ENCODE measurements at regions not wholly inside any gene's neighbourhood (a gene's known extent, or its start where the extent isn't known, plus 50 kb on each side); places are given as distances from the start of the nearest gene placed in this dataset.

DNA sequence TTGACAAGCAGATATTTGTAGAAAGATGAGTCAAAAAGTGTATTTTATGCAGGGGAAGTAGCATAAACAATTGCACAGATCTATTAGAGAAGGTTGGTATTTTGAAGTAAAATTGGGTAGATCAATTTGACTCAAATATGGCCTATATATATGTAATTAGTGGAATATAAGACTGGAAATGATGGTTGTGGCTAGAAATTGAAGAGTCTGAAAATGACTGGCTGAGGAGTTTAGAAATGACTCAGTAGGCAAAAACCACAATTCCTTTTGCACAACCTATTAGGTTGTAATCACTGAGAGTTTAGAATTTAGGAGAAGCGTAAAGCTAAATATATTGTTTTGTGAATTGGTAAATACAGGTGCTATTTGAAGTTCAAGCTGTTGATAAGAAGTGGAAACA is 622.6 kb upstream of the PCDH20 start:
- Mint-ChIP-seq H3K9me3 (peaks cover 2% of the 10 kb centered on the region), H3K4me1 (no peaks in the 10 kb centered on the region), H3K4me3 (no peak overlapping the region), H3K27ac (no peak overlapping the region), H3K27me3 (no peaks in the 10 kb centered on the region), H3K36me3 (no peaks in the 10 kb centered on the region)
- CTCF ChIA-PET: no interaction called here
- no peak for DNase-seq

DNA sequence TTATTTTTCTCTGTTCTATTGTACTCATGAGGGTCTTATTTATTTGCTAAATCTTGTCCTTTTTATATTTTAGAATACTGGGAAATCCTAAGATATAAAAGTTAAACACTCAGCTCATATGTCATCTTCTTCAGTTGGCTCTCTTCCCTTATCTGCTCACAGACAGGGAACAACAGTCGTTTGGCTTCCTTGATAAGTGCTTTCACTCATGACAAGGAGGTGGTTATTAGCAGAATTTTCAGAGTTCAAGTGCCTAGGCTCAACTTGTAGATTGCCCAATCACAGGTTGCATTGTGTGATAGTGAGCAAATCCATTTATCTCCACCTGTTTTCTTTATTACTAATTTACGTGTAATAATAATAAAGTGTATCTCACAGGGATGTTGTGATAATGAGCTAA is 620.3 kb upstream of the PCDH20 start:
- Mint-ChIP-seq H3K9me3 (peaks cover 2% of the 10 kb centered on the region), H3K27ac (no peak overlapping the region), H3K4me1 (no peaks in the 10 kb centered on the region), H3K27me3 (no peaks in the 10 kb centered on the region), H3K36me3 (no peaks in the 10 kb centered on the region), H3K4me3 (no peak overlapping the region)
- no peak for DNase-seq
- CTCF ChIA-PET: no interaction called here

DNA sequence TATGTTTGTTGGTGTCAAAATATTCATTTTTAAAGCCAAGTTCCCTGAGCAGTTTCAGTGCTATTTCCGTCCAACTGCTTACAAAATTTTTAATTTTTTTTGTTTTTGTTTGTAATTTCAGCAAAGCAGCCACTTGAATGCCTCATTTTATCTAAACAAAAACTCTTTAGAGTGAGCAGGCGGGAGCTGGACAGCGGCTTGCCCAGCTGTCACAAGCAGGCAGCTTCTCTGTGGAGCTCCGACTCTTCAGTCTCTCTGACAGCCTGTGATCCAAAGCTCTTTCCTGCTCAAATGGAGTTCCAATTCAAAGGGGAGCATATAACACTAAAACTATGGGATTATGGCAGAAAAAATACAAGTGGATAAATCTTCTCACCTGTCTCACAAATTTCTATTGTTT is 618.3 kb upstream of the PCDH20 start:
- DNase-seq: no peak
- H3K4me3 Mint-ChIP-seq: no peak overlapping the region
- CTCF ChIA-PET: no interaction called here
- no peak overlapping the region for H3K27ac Mint-ChIP-seq
- H3K4me1 Mint-ChIP-seq: no peaks in the 10 kb centered on the region
- no peaks in the 10 kb centered on the region for H3K36me3 Mint-ChIP-seq
- H3K9me3 Mint-ChIP-seq: peaks cover 2% of the 10 kb centered on the region
- no peaks in the 10 kb centered on the region for H3K27me3 Mint-ChIP-seq

DNA sequence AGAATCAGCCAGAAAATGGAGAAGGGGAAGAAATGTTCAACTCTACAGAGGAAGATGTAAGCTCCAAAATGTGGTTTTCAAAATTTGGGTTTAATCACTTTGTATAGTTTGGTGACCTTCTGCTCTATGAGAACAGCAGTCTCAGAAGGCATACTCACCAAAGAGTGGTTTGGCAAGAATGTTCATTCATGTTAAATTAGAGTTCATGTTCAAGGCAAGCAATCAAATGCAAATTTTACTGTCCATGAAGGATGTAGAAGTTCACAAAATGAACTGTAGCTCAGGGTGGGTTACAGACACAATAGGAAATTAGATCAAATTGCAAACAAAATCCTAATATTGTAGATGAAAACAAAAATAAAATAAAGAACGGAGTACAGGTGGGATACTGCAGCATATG is 606.7 kb upstream of the PCDH20 start:
- no peaks in the 10 kb centered on the region for H3K36me3 Mint-ChIP-seq
- CTCF ChIA-PET: no interaction called here
- H3K4me1 Mint-ChIP-seq: no peaks in the 10 kb centered on the region
- H3K4me3 Mint-ChIP-seq: no peak overlapping the region
- no peaks in the 10 kb centered on the region for H3K9me3 Mint-ChIP-seq
- no peak overlapping the region for H3K27ac Mint-ChIP-seq
- DNase-seq: no peak
- H3K27me3 Mint-ChIP-seq: no peaks in the 10 kb centered on the region

DNA sequence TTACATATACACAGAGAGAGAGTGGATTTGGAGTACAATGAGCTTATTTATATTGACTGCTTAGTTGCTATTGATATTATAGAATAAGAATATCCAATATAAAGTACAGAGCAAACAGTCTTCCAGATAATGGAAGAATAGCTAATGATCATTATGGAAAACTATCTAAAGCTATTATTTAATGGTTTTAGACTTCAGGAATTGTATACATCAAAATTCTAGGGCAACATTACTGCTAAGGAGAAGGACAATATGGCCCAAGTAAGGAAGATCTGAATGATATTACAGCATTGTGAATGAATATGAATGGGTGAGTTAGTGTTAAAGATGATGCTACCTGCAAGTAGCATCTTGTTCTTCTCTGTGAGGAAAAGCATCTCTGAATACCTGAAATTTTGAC is 604.2 kb upstream of the PCDH20 start:
- Mint-ChIP-seq H3K4me3 (no peak overlapping the region), H3K27ac (no peak overlapping the region), H3K27me3 (no peaks in the 10 kb centered on the region), H3K36me3 (no peaks in the 10 kb centered on the region), H3K9me3 (no peaks in the 10 kb centered on the region), H3K4me1 (no peaks in the 10 kb centered on the region)
- CTCF ChIA-PET: no interaction called here
- no peak for DNase-seq

DNA sequence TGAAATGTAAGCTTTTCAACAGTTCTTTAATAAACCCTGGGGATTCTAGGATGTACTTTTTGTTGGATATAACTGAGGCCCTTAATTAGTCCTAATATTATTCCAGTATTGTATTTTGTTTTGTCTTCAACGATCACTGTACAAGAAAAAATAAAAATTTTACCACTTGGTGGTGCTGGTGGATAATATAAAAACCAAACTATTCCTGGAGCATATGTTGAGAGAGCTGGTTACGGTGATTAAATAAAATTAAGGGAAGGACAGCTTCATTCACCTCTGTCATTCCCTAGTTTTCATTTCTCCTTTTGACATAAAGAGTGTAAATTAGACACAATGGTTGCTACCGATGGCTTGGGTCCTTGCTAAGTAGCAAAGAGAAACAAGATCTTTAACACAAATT is 598.6 kb upstream of the PCDH20 start:
- H3K27me3 Mint-ChIP-seq: no peaks in the 10 kb centered on the region
- H3K27ac Mint-ChIP-seq: no peak overlapping the region
- no peaks in the 10 kb centered on the region for H3K36me3 Mint-ChIP-seq
- CTCF ChIA-PET: no interaction called here
- H3K4me1 Mint-ChIP-seq: no peaks in the 10 kb centered on the region
- no peak for DNase-seq
- H3K4me3 Mint-ChIP-seq: no peak overlapping the region
- no peaks in the 10 kb centered on the region for H3K9me3 Mint-ChIP-seq

DNA sequence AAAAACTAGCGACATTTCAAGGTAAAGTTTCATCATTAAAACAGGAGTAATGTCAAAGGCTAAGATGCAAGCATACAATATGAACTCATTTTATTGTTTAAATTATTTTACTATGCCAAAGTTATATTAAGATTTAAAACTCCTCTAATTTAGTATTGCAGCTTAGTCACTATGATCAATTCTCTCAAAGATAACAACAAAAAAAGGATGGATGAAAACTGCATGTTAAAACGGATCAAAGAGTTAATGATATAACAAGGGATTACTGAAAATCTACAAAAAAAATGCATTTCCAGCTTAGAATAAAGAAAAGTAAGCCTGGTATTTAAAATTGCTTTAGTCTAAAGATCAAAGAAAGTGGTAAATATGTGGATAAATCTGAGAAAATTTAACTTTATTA is 587.8 kb upstream of the PCDH20 start:
- H3K27me3 Mint-ChIP-seq: no peaks in the 10 kb centered on the region
- no peaks in the 10 kb centered on the region for H3K36me3 Mint-ChIP-seq
- H3K9me3 Mint-ChIP-seq: no peaks in the 10 kb centered on the region
- H3K4me3 Mint-ChIP-seq: no peak overlapping the region
- DNase-seq: no peak
- H3K27ac Mint-ChIP-seq: no peak overlapping the region
- H3K4me1 Mint-ChIP-seq: no peaks in the 10 kb centered on the region
- CTCF ChIA-PET: no interaction called here

DNA sequence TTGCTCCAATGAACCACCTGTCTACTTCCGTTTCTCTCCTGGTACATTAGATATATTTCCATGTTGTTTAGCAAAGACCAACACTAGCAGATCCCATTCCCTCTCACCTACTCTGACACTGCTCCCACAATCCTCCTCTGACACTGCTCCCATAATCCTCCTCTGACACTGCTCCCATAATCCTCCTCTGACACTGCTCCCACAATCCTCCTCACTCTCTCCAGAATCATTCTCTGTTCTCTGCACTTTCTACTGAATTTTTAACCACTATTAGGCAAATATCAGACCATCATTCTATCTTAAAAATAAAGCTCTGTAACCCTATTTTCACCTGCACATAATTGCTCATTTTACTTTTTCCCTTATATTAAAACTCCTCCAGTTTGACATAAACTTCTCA is 578.5 kb upstream of the PCDH20 start:
- CTCF ChIA-PET: no interaction called here
- no peaks in the 10 kb centered on the region for H3K36me3 Mint-ChIP-seq
- no peak for DNase-seq
- no peaks in the 10 kb centered on the region for H3K27me3 Mint-ChIP-seq
- peaks cover 2% of the 10 kb centered on the region for H3K9me3 Mint-ChIP-seq
- no peaks in the 10 kb centered on the region for H3K4me1 Mint-ChIP-seq
- H3K4me3 Mint-ChIP-seq: no peak overlapping the region
- H3K27ac Mint-ChIP-seq: no peak overlapping the region

DNA sequence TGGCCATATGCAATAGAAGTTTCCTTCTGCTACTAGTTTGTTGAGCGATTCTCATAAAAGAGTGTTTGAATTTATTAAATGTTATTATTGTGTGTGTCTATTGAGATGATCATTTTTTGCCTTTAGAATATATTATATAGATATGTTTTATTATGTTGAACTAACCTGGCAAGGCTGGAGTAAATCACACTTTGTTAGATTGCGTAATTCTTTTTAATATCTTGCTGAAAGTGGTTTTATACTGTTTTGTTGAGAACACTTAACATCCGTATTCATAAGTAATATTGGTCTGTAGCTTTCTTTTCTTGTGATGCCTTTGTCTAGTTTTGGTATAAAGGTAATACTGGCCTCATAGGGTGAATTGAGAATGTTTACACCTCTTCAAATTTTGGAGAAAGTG is 574.3 kb upstream of the PCDH20 start:
- Mint-ChIP-seq H3K4me3 (no peak overlapping the region), H3K36me3 (no peaks in the 10 kb centered on the region), H3K9me3 (no peaks in the 10 kb centered on the region), H3K27me3 (no peaks in the 10 kb centered on the region), H3K4me1 (no peaks in the 10 kb centered on the region), H3K27ac (no peak overlapping the region)
- no peak for DNase-seq
- CTCF ChIA-PET: no interaction called here

DNA sequence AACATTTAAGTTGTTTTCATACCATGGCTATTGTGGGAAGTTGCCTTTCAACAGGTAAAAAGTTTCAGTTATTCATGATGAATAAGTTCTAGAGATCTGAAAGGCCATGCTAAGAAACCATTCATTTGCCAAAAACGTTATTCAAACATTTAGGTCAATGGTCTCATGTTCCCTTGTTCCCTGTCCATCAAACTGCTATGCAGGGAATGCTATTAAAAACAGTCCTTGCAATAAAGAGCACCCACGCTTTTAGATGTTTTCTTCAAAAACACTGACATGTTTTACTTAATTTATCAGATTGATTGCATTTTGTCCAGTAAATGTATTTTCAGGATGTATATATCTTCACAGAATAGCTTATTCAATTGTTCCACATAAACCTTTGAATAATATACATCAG is 573.2 kb upstream of the PCDH20 start:
- Mint-ChIP-seq H3K36me3 (no peaks in the 10 kb centered on the region), H3K27me3 (no peaks in the 10 kb centered on the region), H3K27ac (no peak overlapping the region), H3K4me3 (no peak overlapping the region), H3K9me3 (no peaks in the 10 kb centered on the region), H3K4me1 (no peaks in the 10 kb centered on the region)
- no peak for DNase-seq
- CTCF ChIA-PET: no interaction called here

DNA sequence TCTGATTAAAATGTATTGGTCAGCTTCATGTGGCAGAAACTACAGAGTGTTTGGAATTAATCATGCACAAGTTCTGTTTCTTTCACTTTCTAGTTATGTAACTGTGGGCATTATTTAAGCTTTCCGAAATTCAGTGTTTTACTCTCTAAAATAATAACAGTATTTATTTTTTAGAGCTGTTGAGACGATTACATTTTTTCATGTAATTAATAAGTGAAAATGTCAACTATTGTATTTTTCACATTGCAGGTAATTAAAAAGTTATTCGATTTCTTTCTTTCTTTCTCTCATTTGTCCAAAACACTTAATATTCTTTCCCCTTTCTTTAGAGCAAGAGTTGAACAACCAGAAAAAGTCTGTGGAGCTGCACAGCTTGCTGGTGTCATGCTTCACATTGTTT is 559.4 kb upstream of the PCDH20 start:
- H3K36me3 Mint-ChIP-seq: no peaks in the 10 kb centered on the region

DNA sequence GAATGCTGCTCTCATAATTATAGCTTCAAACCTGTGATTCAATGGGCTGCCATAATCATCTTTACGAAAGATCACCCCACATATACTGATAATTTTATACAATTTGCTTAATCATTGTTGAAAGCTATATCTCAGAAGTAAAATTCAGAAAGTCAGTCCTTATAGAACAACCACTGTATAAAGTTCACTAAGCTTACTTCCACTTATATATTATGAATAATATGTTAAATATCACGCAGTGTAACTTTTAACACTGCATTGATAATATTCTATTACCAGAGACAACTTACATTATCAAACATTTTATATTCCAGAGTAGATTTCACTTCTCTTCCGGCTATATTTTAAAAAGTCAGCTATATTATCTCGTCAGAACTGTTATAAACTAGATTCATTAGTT is 550.1 kb upstream of the PCDH20 start:
- Mint-ChIP-seq H3K4me3 (no peak overlapping the region), H3K36me3 (no peaks in the 10 kb centered on the region), H3K9me3 (no peaks in the 10 kb centered on the region), H3K27ac (no peak overlapping the region), H3K4me1 (no peaks in the 10 kb centered on the region), H3K27me3 (no peaks in the 10 kb centered on the region)
- CTCF ChIA-PET: no interaction called here
- no peak for DNase-seq

More for the DNA sequence above, 559.4 kb upstream of the PCDH20 start:
- H3K4me1 Mint-ChIP-seq: no peaks in the 10 kb centered on the region
- CTCF ChIA-PET: no interaction called here
- no peak for DNase-seq
- no peaks in the 10 kb centered on the region for H3K9me3 Mint-ChIP-seq
- H3K4me3 Mint-ChIP-seq: no peak overlapping the region
- no peaks in the 10 kb centered on the region for H3K27me3 Mint-ChIP-seq
- H3K27ac Mint-ChIP-seq: no peak overlapping the region

DNA sequence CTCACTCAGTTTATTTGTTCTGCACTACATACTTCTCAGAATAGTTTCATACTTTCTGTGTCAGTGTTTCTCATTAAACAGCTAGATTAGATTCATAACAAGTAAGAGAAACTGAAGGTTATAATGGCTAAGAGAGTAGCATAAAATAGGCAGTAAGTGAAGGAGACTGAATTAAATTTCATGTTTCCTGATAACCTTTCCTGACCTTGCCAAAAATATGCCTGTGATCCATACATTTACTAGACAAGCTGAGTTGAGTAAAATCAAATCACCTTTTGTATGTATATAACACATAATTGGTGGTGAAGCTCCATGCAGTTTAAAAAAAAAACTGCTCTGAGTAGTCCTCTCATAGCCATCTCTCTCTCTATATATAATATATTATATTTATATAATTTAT is 545.3 kb upstream of the PCDH20 start:
- CTCF ChIA-PET: no interaction called here
- Mint-ChIP-seq H3K4me3 (no peak overlapping the region), H3K27me3 (no peaks in the 10 kb centered on the region), H3K27ac (no peak overlapping the region), H3K36me3 (no peaks in the 10 kb centered on the region), H3K9me3 (no peaks in the 10 kb centered on the region), H3K4me1 (no peaks in the 10 kb centered on the region)
- DNase-seq: no peak

DNA sequence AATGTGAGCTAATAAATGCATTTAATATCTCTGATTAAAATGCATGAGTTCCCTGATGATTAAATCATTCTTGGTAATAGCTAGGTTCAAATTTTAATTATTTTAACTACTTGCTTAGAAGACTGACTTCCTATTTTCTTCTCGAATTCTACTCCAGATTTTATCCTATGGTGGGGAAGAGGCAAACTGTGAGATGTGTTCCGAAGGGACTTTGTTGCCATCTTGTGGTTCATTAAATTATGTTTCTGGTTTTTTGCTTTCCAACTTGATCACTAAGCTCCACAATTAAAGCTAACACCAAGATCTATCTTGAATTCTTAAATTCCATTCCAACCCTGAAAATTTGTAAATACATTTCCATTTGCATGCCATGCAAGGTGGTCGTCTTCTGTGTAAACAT is 538.4 kb upstream of the PCDH20 start:
- H3K27me3 Mint-ChIP-seq: no peaks in the 10 kb centered on the region

DNA sequence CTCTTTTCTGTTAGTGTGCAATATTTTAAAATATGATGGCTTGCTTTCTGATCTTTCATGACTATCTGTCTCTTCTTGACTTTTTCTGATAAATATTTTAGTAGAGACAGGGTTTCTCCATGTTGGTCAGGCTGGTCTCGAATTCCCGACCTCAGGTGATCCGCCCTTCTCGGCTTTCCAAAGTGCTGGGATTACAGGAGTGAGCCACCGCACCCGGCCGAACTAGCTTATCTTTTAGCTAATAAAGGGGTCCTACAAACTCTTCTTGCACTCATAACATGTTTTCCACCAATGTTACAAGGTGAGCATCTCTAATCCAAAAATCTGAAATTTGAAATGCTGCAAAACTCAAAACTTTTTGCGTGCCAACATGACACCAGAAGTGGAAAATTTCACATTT is 535.2 kb upstream of the PCDH20 start:
- H3K27me3 Mint-ChIP-seq: no peaks in the 10 kb centered on the region
- H3K27ac Mint-ChIP-seq: no peak overlapping the region
- H3K4me1 Mint-ChIP-seq: no peaks in the 10 kb centered on the region
- no peaks in the 10 kb centered on the region for H3K36me3 Mint-ChIP-seq
- DNase-seq: no peak
- H3K9me3 Mint-ChIP-seq: no peaks in the 10 kb centered on the region
- CTCF ChIA-PET: no interaction called here
- no peak overlapping the region for H3K4me3 Mint-ChIP-seq

More for the DNA sequence above, 538.4 kb upstream of the PCDH20 start:
- DNase-seq: no peak
- no peak overlapping the region for H3K27ac Mint-ChIP-seq
- H3K36me3 Mint-ChIP-seq: no peaks in the 10 kb centered on the region
- no peaks in the 10 kb centered on the region for H3K4me1 Mint-ChIP-seq
- CTCF ChIA-PET: no interaction called here
- no peak overlapping the region for H3K4me3 Mint-ChIP-seq
- H3K9me3 Mint-ChIP-seq: no peaks in the 10 kb centered on the region

DNA sequence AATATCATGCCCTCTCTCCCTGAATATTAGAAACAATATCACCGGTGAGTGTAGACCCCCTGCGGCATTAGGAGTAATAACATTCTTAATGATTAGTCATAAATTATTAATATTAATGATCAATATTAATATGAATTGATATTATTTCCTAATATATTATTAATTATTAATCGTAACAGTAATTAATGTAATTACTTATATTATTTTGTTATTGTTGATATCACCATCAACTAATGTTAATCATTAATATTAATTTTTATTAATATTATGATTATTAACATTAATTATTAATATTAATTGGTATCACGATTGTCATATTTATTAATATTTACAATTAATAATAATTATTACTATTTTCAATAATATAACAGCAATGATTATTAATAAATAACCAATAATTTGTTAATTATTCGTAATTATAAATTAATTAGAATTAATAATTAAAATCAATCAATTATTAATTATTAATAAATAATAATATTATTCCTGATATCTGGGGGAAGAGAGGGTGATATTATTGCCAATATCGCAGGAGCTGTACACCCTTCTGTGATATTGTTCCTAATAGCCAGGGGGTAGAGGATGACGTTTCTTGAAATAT is 528.8 kb upstream of the PCDH20 start:
- Mint-ChIP-seq H3K9me3 (peaks cover 4% of the 10 kb centered on the region), H3K36me3 (no peaks in the 10 kb centered on the region), H3K4me3 (no peak overlapping the region), H3K27me3 (no peaks in the 10 kb centered on the region), H3K4me1 (no peaks in the 10 kb centered on the region), H3K27ac (no peak overlapping the region)
- CTCF ChIA-PET: no interaction called here
- no peak for DNase-seq

Measured in activated naive CD4-positive, alpha-beta T cell treated with anti-CD3 and anti-CD28 coated beads, Interleukin-2, amount 10 ng/mL, durations not matched to agents 7 days and 5 days (primary cell).